HL-60 (cell line): ENCODE measurements at regions not wholly inside any gene's neighbourhood (a gene's known extent, or its start where the extent isn't known, plus 50 kb on each side); places are given as distances from the start of the nearest gene placed in this dataset.

Source experiments
- DNase-seq, 2 experiments: peaks; one replicate each; pipeline ENCODE4 v3.0.0-alpha.2; 2010 to 2020; ENCODE audit warnings: low read depth in 1 of 2, low spot score in 1 of 2
- H3K27ac ChIP-seq: fragments of 250-450 bp; sonication (Bioruptor Pico); replicated peaks from 2 replicates; pipeline ENCODE4 v1.5.1; 2020; ENCODE audit warnings: mild to moderate bottlenecking, moderate library complexity
- H3K27me3 ChIP-seq: fragments of 250-450 bp; sonication (Bioruptor Pico); 2 replicates; pipeline ENCODE4 v1.5.1; 2021; ENCODE audit warnings: mild to moderate bottlenecking, moderate library complexity; ENCODE audit not compliant: insufficient read depth, poor library complexity, severe bottlenecking
- H3K4me3 ChIP-seq: replicated peaks from 2 replicates; pipeline ENCODE4 v1.5.1; 2011; ENCODE audit warnings: mild to moderate bottlenecking, control low read depth, low read length; ENCODE audit not compliant: insufficient read depth
- CTCF ChIP-seq: IDR thresholded peaks from one replicate; pipeline ENCODE4 v1.5.1; 2011; ENCODE audit warnings: low read length, control low read depth, inconsistent platforms; ENCODE audit not compliant: insufficient read depth
- GABPA ChIP-seq: IDR thresholded peaks from 2 replicates; pipeline ENCODE4 v1.6.1; 2012; ENCODE audit warnings: low read depth
- POLR2AphosphoS5 ChIP-seq: IDR thresholded peaks from 2 replicates; pipeline ENCODE4 v1.6.1; 2012; ENCODE audit warnings: low read depth
- REST ChIP-seq: IDR thresholded peaks from 2 replicates; pipeline ENCODE4 v1.6.1; 2012; ENCODE audit warnings: low read depth; ENCODE audit not compliant: insufficient replicate concordance
- SPI1 ChIP-seq: IDR thresholded peaks from 2 replicates; pipeline ENCODE4 v1.6.1; 2012; ENCODE audit warnings: low read depth, mild to moderate bottlenecking, borderline replicate concordance

GRCh38 chr3:144200004-144200403 is 228.4 kb downstream of the DIPK2A start:
- no peak overlapping the region for H3K27ac ChIP-seq
- no peak for DNase-seq
- no peaks in the 10 kb centered on the region for H3K27me3 ChIP-seq
- no peak overlapping the region for H3K4me3 ChIP-seq
- no peak for TF ChIP-seq REST
- TF ChIP-seq POLR2AphosphoS5 = no peak
- no peak for TF ChIP-seq SPI1
- TF ChIP-seq GABPA = no peak
- no peak for TF ChIP-seq CTCF

GRCh38 chr3:144200466-144200865 is 228.8 kb downstream of the DIPK2A start:
- Histone ChIP-seq H3K27ac (no peak overlapping the region), H3K27me3 (no peaks in the 10 kb centered on the region), H3K4me3 (no peak overlapping the region)
- TF ChIP-seq REST = no peak
- TF ChIP-seq CTCF = no peak
- TF ChIP-seq SPI1 = no peak
- TF ChIP-seq GABPA = no peak
- TF ChIP-seq POLR2AphosphoS5 = no peak
- DNase-seq = no peak

- Histone ChIP-seq H3K27ac (no peak overlapping the region), H3K27me3 (no peaks in the 10 kb centered on the region), H3K4me3 (no peak overlapping the region)
- TF ChIP-seq REST = no peak
- TF ChIP-seq CTCF = no peak
- TF ChIP-seq SPI1 = no peak
- TF ChIP-seq GABPA = no peak
- no peak for TF ChIP-seq POLR2AphosphoS5
- no peak for DNase-seq
These were observed 250.1 kb downstream of the DIPK2A start for GRCh38 chr3:144221761-144222160.
